ENCODE measurements at regions not wholly inside any gene's neighbourhood (a gene's known extent, or its start where the extent isn't known, plus 50 kb on each side); places are given as distances from the start of the nearest gene placed in this dataset.

DNA sequence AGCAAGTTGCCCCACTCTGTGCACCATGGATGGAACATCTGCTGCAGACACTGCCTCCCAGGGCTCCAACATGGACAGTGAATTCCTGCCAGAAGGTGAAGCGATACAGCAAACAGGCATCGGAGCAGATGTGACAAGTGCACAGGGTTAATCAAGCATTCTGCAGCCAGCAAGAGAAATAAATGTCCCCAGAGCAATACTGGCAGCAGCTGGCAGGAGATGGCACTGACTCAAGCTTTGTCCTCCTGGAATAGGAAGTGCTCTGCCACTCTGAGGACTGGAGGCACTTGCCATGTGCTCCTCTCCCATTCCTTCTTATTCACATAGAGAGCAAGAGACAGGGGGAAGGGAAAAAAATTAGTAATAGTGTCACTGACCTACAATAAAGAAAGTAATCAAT, 402.7 kb upstream of the DAB1 start:
- Histone ChIP-seq H3K9ac (ENCODE audit: insufficient read depth in 1 of 2, low read depth in 2 of 2, low read length in 2 of 2) (no peak overlapping the region), H4K20me1 (replicated peaks; ENCODE audit: control insufficient read depth, insufficient read depth, low read length) (no peaks in the 10 kb centered on the region), H3K9me1 (ENCODE audit: control insufficient read depth, insufficient read depth, low read length) (no peaks in the 10 kb centered on the region), H3K27me3 (ENCODE audit: control insufficient read depth in 2 of 2, insufficient read depth in 2 of 2, low read length in 2 of 2) (no peaks in the 10 kb centered on the region), H3K9me3 (replicated peaks; ENCODE audit: control insufficient read depth, insufficient read depth, low read depth, low read length) (no peaks in the 10 kb centered on the region), H3K4me2 (ENCODE audit: insufficient read depth, low read length) (no peak overlapping the region), H3K27ac (ENCODE audit: extremely low read depth, low read depth, low read length) (no peak overlapping the region), H3K4me3 (no peak overlapping the region), H3K36me3 (ENCODE audit: control insufficient read depth, insufficient read depth, low read length) (no peaks in the 10 kb centered on the region), H3K4me1 (replicated peaks in 1 of 2; ENCODE audit: control insufficient read depth in 2 of 2, insufficient read depth in 2 of 2, low read length in 2 of 2) (no peaks in the 10 kb centered on the region), H3K79me2 (ENCODE audit: control insufficient read depth, insufficient read depth, low read length) (no peaks in the 10 kb centered on the region), H2AFZ (ENCODE audit: low read depth, low read length) (no peak overlapping the region)
- in situ Hi-C loops (cut with MboI): no loop called here
- FAIRE-seq (no peak), DNase-seq (ENCODE audit: extremely low read depth in 1 of 4, low spot score in 3 of 4) (no peak), ATAC-seq (no peak)
- no peak for TF ChIP-seq ZNF174 (CRISPR knock-in tag; IDR thresholded peaks at IDR 0.05)
- TF ChIP-seq RBM34 (IDR thresholded peaks at IDR 0.05; ENCODE audit: borderline replicate concordance, insufficient read depth, low read length): no peak
- 0% methylated on average over 2 of the region's 2 CpGs for WGBS (ENCODE audit: insufficient coverage, low coverage, missing lambda C conversion rate)
- no TSS peak for BruUV-seq (replicated peaks)
- intact Hi-C loops (cut with micrococcal nuclease): no loop called here
- POLR2A ChIA-PET: no interaction called here
- CTCF ChIA-PET (ENCODE audit: low intra/inter-chr PET ratio): no interaction called here

- no peaks in the 10 kb centered on the region for H3K4me1 ChIP-seq (replicated peaks in 1 of 2; ENCODE audit: control insufficient read depth in 2 of 2, insufficient read depth in 2 of 2, low read length in 2 of 2)
- ATAC-seq: no peak
- no peak for DNase-seq (ENCODE audit: extremely low read depth in 1 of 4, low spot score in 3 of 4)
- H3K4me2 ChIP-seq (ENCODE audit: insufficient read depth, low read length): no peak overlapping the region
- H3K9me3 ChIP-seq (replicated peaks; ENCODE audit: control insufficient read depth, insufficient read depth, low read depth, low read length): no peaks in the 10 kb centered on the region
- TF ChIP-seq RBBP5 (IDR thresholded peaks at IDR 0.05; ENCODE audit: borderline replicate concordance, insufficient read depth, low read length, poor library complexity, severe bottlenecking) (no peak), ZBTB34 (CRISPR knock-in tag; IDR thresholded peaks at IDR 0.05) (no peak), ZNF311 (CRISPR knock-in tag; IDR thresholded peaks at IDR 0.05) (no peak), BDP1 (IDR thresholded peaks at IDR 0.05; ENCODE audit: insufficient read depth, insufficient read length) (no peak), ZNF57 (CRISPR knock-in tag; IDR thresholded peaks at IDR 0.05) (no peak), STAG1 (CRISPR knock-in tag; IDR thresholded peaks at IDR 0.05; ENCODE audit: borderline replicate concordance) (no peak), TFAM (CRISPR knock-in tag; conservative IDR thresholded peaks at IDR 0.05) (no peak)
- TF ChIP-seq, protein P1, sequence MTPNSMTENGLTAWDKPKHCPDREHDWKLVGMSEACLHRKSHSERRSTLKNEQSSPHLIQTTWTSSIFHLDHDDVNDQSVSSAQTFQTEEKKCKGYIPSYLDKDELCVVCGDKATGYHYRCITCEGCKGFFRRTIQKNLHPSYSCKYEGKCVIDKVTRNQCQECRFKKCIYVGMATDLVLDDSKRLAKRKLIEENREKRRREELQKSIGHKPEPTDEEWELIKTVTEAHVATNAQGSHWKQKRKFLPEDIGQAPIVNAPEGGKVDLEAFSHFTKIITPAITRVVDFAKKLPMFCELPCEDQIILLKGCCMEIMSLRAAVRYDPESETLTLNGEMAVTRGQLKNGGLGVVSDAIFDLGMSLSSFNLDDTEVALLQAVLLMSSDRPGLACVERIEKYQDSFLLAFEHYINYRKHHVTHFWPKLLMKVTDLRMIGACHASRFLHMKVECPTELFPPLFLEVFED (CRISPR knock-in tag; conservative IDR thresholded peaks at IDR 0.05): no peak
- FAIRE-seq: no peak
- 0% methylated on average over 3 of the region's 3 CpGs for WGBS (ENCODE audit: insufficient coverage, low coverage, missing lambda C conversion rate)
- H3K36me3 ChIP-seq (ENCODE audit: control insufficient read depth, insufficient read depth, low read length): no peaks in the 10 kb centered on the region
- ChIA-PET POLR2A (no interaction called here), CTCF (ENCODE audit: low intra/inter-chr PET ratio) (no interaction called here)
- no peak overlapping the region for H3K9ac ChIP-seq (ENCODE audit: insufficient read depth in 1 of 2, low read depth in 2 of 2, low read length in 2 of 2)
- no peaks in the 10 kb centered on the region for H3K27me3 ChIP-seq (ENCODE audit: control insufficient read depth in 2 of 2, insufficient read depth in 2 of 2, low read length in 2 of 2)
- no peak overlapping the region for H3K4me3 ChIP-seq
- no peak overlapping the region for H2AFZ ChIP-seq (ENCODE audit: low read depth, low read length)
- H3K9me1 ChIP-seq (ENCODE audit: control insufficient read depth, insufficient read depth, low read length): no peaks in the 10 kb centered on the region
- intact Hi-C loops (cut with micrococcal nuclease) (no loop called here), in situ Hi-C loops (cut with MboI) (no loop called here)
- H4K20me1 ChIP-seq (replicated peaks; ENCODE audit: control insufficient read depth, insufficient read depth, low read length): no peaks in the 10 kb centered on the region
- no peak overlapping the region for H3K27ac ChIP-seq (ENCODE audit: extremely low read depth, low read depth, low read length)
- BruUV-seq (replicated peaks): no TSS peak
- no peaks in the 10 kb centered on the region for H3K79me2 ChIP-seq (ENCODE audit: control insufficient read depth, insufficient read depth, low read length)
Measured at GRCh38 chr1:57824535-57824934, 400.7 kb upstream of the DAB1 start.

Data from K562 (cell line).